ENCODE measurements at regions not wholly inside any gene's neighbourhood (a gene's known extent, or its start where the extent isn't known, plus 50 kb on each side); places are given as distances from the start of the nearest gene placed in this dataset.

DNA sequence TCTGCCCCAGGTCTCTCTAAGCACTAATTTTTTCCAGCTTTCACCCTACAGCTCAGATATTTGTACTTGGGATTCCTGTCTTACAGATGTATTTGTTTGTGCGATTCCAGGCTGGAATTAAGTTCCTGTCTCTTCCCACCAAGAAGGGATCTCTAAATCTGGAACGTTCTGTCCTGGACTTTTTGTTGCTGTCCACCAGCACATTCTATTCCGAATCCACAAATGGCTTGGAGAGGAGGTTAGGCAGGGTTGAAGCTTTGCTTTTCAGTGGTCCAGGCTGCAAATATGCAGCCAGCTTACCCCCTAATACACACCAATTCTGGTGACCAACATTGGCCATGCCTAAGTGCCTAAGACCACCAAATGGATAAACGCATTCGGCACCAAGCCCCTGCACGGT lies 315.0 kb downstream of the TNS1 start:
- DNase-seq, result no peak

GRCh38 chr2:217685255-217685605 lies 317.6 kb downstream of the TNS1 start:
- no peak for DNase-seq

DNA sequence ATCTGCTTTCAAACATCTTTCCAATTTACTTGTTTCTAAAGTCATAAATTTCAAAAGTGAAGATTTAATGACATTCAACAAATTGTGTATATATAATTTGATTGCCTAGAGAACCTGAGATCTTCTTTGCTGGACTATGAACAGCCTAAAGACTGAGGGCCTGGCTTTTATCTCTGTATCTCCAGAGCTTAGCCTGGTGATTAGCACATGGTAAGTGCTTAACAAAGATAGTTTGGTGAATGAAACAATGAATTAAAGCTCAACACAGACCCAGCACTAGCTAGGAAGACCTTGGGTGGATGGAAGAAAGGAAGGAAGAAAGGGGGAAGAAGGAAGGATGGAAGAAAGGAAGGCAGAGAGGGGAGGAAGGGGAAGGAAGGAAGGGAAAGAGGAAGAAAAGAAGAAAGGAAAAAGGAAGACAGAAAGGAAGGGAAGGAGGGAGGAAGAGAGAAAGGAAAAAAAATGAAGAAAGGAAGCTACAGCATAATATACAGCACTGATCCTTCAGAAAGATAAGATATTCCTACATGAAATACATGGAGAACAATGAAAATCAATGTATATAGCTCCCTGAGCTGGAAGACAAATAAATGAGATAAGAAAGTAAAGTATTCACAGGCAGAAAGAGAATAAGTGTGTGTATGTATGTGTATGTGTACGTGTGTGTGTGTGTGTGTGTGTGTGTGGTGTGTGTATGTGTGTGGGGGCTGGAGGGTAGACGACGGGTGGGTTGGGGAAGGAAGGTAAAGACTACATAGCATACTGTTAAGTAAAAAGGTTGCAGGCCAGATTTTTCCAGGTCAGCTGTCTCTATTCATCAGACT lies 318.2 kb downstream of the TNS1 start:
- DNase-seq, result no peak

- DNase-seq, result no peak
Observed at GRCh38 chr2:217683106-217683870, 319.5 kb downstream of the TNS1 start.

DNA sequence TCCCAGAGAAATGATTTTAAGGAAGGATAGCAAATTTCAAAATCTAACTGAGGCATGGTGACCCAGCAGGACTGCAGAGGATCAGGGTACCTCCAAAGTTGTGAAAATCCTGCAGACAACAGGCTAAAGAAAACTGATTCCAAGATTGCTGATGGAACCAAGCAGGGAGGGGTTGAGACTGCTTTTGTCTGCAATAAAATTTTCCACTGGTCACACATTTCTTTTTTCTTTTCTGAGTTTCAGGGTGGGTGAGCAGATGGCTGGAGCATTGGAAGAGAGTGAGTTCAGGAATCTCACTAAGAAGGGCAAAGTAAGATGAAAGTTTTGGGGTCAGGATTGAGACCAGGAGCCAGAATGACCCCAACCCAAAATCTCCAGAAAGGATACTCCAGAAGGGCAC lies 321.0 kb downstream of the TNS1 start:
- no peak for DNase-seq

DNA sequence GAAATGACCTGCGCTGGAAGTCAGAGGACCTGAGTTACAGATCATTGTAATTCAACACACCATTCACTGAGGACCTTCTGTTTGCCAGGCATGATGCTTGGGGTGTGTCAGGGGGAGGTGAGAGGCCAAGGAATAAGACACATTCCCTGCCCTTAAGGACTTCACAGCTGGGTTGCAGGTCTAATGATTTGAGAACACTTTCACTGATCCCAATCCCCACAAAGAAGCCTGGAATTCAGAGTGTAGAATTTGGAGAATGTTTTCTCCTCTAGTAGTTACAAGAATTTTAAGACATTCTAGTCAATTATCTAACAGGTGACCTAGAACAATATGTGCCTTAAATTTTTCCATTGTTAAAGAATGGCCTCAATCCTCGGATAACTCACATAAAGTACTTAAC lies 322.4 kb downstream of the TNS1 start:
- no peak for DNase-seq

DNA sequence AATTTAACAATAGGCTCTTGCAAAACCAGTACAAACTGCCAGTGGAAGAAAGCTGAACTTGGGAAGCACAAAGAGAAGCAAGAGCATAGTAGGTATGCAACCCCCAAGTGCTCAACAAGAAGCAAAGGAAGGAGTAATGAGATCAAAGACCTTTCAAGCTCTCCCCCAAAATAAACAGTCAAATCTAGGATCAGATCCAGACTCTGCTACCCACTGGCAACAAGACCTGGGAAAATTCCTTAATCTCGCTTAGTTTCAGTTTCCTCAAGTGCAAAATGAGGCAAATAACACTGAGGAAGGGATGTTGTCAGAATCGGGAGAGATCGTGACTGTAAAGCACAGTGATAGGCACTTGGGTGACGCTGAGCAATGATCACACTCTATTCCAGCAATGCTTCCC lies 329.2 kb downstream of the TNS1 start:
- DNase-seq, result no peak

DNA sequence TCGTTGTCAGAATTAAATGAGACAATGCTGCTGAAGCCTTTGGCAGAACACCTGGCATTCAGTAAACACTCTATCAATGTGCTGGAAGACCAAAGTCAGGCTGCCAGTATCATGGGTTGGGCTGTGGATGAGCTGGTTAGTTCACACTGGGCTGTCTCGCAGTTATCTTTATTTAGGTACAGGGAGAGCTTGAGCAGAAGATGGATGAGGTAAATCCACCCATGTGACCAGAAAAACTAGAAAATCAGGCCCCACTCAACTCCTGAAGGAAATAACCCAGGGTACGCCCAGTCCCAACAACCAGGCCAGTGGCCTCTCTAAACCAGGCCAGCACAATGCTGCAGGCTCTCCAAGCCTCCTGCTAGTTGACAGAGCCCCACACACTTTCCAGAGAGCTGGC lies 330.3 kb downstream of the TNS1 start:
- DNase-seq, result no peak

GRCh38 chr2:217671871-217672270 lies 330.9 kb downstream of the TNS1 start:
- DNase-seq, result no peak

DNA sequence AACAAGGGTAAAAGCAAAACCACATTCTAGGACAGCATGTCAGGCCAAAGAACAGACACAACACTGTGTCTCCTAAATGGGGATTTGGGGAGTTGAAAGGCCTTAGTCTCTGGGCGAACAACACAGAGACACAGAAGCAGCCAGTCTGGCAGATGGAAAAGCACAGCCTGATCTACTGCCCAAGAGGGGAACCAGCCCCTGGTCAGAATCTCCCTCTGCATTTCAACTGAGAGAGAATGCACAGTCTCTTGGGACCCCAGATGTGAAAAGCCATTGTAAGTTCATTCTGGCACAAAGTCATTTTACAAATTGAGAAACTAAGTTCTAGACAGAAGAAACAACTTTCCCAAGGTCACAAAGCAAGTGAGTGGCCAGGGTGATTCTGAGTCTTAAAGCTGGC lies 331.7 kb downstream of the TNS1 start:
- no peak for DNase-seq

GRCh38 chr2:217669831-217670230 lies 333.0 kb downstream of the TNS1 start:
- no peak for DNase-seq

- no peak for DNase-seq
Observed at GRCh38 chr2:217667512-217667911, 335.3 kb downstream of the TNS1 start.

DNA sequence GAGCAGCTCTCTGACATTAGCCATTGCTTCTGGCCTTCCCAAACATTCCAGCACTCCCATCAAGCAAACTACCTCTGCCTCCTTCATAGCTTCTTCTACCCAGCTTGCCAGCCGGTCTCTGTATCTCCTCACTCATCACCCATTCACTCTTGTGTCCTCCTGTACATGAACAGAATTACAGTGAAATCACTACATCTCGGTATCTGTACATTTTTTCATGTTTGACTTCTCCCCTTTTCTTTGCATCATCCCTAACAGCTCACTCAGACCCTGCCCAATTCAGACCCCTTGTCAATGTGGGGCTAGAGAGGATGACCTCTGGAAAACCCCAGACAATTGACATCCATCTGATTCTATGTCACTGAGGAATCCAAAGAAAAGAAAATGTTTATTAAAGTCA lies 335.8 kb downstream of the TNS1 start:
- no peak for DNase-seq

- DNase-seq, result no peak
Observed at GRCh38 chr2:217666338-217666737, 336.5 kb downstream of the TNS1 start.

GRCh38 chr2:217664761-217665160 lies 338.0 kb downstream of the TNS1 start:
- DNase-seq, result no peak

DNA sequence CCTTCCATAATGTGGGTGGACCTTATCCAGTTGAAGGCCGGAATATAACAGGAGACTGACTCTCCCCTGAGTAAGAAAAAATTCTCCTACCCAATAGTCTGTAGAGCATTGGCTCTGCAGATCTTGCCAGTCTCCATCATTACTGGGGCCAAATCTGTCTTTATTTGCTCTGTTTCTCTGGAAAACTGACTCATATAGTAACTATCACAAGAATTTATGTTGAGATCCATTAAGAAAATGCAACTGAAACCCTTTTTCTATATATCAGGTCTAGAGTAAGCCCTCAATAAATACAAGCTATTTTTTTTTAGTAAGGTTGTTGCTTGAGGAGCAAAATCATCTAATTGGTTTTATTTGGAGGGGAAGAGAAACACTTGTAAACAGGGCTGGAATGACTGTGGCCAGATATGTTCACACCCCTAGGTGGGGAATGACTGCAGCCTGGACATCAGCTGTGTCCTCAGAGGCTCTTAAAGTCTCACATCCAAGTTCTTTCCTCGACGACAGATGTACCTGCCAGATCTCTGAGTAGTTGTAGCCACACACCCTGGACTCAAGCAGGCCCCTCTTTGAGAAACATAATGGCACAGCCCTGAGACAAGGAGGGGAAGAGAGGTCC lies 339.7 kb downstream of the TNS1 start:
- no peak for DNase-seq

DNA sequence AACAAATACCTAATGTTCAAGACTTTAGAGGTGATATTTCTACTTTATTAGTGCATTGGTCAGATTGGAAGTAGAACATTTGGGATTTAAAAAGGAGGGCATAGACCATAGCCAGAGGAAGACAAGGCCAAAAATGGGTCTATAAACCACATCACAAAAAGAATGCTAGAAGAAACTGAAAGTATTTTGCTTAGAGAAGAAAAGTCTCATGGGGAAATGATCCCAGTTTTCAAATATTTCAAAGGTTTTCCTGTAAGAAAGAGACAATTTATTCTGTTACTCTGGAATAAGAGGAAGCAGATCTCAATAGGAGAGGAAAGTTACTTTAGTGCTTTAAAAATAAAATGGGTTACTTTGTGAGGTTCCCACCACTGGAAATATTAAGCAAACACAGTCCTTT lies 341.4 kb downstream of the TNS1 start:
- no peak for DNase-seq

DNA sequence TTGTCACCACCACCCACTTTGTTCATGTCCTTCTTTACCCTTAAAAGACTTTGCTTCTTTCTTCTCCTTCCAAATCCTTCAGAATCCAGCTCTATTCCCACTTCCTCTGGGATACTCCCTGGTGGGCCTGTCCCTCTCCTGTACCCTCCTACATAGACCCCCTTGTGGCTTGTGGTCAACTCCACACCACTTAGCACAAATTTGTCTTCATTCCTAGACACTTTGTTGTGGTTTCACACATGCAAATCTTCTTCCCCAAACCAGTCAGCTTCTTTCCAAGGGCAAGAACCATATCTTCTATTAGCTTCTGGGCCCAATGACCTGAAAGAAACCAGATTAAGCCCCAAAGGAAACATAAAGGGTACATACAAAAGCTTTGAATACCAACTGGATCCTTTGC lies 342.4 kb downstream of the TNS1 start:
- no peak for DNase-seq

- no peak for DNase-seq
Observed at GRCh38 chr2:217658806-217659205, 344.0 kb downstream of the TNS1 start.

- no peak for DNase-seq
Observed at GRCh38 chr2:217657252-217657651, 345.5 kb downstream of the TNS1 start.

DNA sequence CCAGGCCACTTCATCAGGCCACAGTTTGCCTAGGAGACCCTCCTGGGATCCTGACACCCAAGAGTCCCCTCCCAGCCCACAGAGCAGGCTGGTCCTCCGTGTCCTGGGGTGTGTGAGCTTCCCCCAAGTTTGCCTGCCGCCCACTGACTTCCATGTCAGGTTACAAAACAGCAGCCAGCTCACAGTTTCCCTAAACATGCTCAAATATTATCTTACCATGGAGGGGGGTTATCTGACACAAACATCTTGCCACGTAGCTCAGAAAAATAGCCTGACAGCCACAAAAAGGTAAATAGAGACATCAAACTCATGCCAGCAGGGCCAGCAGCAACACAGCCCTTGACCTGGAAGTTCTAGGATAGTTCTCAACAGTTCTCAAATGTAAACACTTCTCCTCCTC lies 346.5 kb downstream of the TNS1 start:
- no peak for DNase-seq

GRCh38 chr2:217655651-217656050 lies 347.1 kb downstream of the TNS1 start:
- DNase-seq, result no peak

DNA sequence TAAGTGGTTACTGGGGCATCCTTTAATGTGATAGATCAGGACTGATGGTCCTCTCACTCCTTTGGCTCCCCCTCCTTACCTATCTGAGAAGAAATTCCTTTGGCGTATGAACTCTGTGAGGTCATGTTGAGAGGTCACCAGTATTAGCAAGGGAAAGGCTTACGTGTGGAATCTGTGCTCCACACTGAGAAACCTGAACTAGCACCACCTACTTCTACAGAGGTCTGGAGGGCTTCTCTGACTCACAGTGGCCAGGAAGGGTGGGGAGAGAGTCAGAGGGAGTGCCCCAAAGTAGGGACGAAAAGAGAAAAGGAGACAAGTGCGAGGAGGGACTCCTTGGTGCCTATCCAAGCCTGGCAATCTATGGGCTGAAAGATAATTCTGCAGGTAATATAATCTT lies 348.6 kb downstream of the TNS1 start:
- no peak for DNase-seq

Data from CD4-positive, alpha-beta T cell treated with Interleukin-17A for 1 hour (primary cell).